Left ventricle myocardium superior (tissue), 1 donor: ENCODE measurements at regions not wholly inside any gene's neighbourhood (a gene's known extent, or its start where the extent isn't known, plus 50 kb on each side); places are given as distances from the start of the nearest gene placed in this dataset.

Experiments
- ATAC-seq: fragments of 200-7000 bp; cut with Tn5 transposase; one replicate; pipeline ENCODE4 v1.9.1; 2020; ENCODE audit warnings: mild to moderate bottlenecking, moderate library complexity
- DNase-seq: peaks from one replicate; pipeline ENCODE4 v3.0.0-alpha.2; 2020
- intact Hi-C: fragments of 100-400 bp; cut with micrococcal nuclease; formaldehyde crosslinking; loops from one replicate; pipeline ENCODE4 v1.11.0; 2022
- donor health status: DM: no; HTN: yes; CAD: no; lungs with severe emphysema.

DNA sequence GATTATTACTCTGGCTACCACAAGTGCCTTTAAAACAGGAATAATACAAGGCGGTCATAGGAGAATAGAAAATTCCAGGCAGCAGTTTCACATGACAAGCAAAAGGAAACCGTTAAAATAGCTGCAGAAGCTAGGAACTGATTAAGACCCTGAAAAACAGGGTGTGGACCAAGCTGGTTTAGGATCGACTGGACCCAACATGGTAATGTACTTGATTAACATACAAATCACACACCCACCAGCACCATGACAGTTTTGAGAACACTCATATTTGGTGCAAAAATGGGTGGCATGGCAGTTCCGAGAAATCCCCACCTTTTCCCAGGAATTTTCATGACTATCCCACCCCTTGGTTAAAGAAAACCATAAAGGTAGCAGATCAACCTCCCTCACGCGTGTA, 51.9 kb upstream of the TMEM163 start:
- no peak for ATAC-seq
- no peak for DNase-seq
- intact Hi-C loops, result no loop called here

DNA sequence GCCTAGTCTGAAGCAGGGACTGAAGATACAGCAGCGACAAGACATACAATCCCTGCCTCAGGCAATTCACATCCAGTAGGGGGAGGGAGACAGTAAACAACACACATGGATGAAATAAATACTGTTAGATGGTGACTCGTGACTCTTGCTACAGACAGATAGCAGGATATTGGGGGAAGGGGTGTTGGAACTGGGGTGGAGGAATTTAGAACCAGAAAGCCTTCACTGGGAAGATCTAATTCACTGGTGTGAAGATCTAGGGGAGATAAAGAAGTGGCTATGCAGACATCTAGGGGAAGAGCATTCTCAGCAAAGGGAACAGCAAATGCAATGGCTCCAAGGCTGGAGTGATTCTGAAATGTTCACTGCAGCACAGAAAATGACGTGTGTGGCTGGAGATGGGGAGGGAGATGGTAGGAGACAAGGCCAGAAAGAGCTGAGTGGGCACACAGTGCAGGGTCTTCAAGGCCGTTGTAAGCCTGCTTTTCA, 52.6 kb upstream of the TMEM163 start:
- ATAC-seq (no peak), DNase-seq (no peak)
- intact Hi-C loops, result no loop called here

DNA sequence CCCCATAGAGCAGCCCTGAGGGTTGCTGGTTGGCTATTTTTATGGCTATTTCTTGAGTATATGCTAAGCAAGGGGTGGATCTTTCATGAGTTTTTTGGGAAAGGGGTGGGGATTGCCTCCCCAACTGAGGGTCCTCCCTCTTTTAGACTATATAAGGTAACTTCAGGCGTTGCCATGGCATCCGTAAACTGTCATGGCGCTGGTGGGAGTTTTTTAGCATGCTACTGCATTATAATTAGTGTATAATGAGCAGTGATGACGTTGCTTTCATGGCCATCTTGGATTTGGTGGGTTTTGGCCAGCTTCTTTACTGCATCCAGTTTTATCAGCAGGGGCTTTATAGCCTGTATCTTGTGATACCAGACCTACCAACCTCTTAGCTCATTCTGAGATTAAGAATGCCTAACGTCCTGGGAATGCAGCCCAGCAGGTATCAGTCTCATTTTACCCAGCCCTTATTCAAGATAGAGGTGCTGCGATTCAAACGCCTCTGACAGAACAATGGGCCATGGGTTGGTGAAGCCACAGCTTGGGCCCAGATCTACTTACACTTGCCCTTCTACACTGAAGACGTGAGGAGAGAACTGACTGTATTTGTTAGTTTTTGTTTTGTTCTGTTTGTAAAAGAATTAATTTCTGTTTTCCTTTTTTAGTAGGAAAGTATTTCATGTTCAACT, 53.8 kb upstream of the TMEM163 start:
- ATAC-seq, result no peak
- intact Hi-C loops, result no loop called here

DNA sequence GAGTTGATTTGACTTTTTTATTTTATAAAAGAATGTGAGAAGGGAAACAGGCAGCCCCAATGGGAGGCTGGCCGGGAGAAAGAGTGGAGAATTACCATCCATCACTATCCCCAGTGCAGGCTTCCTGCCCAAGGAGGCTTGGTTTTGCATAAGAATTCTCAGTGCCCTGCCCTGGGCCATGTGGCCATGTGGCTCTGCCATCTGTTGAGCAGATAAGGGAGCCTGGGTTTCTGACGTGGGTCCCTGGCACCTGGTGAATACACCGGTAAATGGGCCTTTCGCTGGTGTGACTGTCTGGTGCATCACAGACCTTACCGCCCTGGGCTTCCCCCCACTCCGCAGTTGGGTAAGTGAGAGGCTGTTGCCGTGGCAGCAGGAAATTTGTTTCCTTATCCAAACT, 54.5 kb upstream of the TMEM163 start:
- ATAC-seq, result peak; percentile 20
- DNase-seq, result no peak
- intact Hi-C loops, result no loop called here

More for the DNA sequence above, 53.8 kb upstream of the TMEM163 start:
- no peak for DNase-seq

DNA sequence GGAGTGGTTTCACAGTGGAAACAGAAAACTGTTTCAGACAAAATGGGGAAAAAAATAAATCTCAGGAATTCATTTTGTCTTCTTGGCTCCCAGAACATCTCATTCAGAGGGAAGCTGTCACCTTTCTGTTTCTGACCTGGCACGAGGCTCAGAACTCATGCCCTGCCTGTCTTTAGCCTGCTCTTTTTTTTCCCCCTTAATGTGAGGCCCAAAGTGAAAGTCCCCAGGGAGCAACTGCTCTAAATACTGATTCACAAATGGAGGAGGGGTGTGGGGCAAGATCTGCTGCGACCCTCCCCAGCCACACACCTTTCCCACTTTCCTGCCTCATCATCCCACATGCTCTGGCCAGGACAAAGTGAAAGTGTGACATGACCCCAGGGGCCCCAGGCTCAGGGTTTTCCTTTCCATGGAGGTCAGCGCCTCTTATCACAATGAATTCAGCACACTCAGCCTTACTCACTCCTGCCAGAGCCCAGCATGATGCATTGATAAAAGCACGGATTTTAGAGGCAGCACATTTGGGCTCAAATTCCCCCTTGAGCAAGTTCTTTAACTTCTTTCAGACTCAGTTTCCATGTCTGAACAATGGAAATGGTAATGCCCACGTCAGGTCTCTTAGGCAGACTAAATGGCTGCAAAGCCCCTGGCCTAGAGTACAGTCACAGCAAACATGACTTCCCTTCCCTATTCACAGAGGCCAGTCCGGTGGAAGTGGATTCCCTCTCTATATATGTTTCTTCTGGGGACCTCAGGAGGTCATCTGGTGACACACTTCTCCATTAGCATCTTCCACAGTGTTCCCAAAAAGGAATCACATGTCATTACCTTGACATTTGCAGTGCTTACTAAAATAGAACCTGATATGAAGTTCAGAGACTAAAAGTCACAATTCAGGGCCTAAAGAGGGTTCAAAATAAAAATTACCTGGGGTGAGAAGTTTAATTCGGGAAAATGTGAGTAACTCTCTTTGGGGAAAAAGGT, 55.3 kb upstream of the TMEM163 start:
- DNase-seq (no peak), ATAC-seq (peak; percentile 77)
- intact Hi-C loops, result no loop called here

DNA sequence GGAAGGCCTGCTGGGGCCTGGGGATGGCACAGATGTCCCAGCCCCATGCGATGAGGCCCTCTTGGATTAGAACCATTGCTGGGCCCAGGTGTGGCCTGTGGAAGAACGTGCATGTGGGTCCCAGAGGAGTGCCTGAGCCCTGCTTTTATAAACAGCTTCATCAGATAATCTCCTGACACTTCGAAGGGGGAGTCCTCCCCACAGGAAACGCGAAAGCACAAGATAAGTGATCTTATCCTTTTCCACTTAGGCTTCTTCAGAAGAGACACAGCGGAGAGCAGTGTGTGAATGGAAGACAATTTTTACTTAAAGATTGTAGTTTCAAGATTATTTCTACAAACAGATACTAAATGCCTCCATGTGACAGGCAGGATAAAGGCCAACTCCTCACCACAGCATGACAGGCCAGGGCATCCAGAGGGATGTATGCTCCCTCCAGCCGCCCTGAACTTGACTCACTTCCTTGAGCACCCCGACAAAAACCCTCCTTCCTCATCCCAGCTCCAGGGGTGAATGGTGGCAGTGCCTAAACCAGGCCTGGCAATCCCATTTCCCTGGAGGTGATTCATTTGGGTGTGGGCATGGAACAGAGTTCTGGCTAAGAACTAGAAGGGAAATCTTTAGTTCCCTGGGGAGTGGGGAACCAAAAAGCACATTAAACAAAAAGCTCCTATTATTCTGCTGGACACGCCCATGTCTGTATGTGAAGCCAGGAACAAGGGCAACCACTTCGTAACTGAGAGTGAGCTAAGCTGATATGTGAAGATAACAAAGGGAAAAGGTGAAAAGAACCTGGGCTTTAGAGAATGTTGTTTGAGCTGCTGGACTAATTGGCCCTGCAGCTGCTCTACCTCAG, 56.2 kb upstream of the TMEM163 start:
- ATAC-seq (peak; percentile 40), DNase-seq (no peak)
- intact Hi-C loops, result no loop called here

DNA sequence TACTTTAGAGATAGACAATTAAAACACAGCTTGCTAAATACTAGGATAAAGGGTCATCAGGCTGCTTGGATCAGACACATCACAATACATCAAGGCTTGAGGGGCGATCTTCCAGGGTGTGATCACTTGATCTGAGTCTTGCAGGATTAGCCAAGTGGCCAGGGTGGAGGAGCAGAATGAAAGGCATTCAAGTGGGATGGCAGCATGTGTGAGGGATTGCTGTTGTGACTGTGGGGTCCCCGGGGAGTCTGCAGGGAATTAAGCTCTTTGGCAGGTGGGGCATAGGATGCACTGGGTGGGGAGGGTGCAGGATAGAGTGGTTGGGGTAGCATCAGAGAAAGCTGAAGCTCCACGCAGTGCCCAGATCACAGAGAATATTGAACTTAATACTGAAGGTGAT, 58.0 kb upstream of the TMEM163 start:
- intact Hi-C loops, result no loop called here
- no peak for DNase-seq

DNA sequence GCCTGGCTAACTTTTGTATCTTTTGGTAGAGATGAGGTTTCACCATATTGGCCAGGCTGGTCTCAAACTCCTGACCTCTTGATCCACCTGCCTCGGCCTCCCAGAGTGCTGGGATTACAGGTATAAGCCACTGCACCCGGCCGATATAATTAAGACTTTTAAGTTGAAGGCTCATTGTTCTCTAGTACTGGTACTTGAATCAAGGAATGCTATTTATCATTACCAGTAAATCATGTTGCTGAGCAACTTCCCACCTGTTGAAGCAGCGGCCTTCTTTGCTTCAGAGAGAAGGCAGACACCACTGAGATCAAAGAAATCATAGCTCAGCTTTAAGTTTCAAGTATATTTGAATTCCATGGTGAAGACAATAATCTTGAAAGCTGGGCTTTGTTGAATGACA, 58.8 kb upstream of the TMEM163 start:
- no peak for DNase-seq
- ATAC-seq, result no peak
- intact Hi-C loops, result no loop called here

More for the DNA sequence above, 58.0 kb upstream of the TMEM163 start:
- ATAC-seq, result no peak

DNA sequence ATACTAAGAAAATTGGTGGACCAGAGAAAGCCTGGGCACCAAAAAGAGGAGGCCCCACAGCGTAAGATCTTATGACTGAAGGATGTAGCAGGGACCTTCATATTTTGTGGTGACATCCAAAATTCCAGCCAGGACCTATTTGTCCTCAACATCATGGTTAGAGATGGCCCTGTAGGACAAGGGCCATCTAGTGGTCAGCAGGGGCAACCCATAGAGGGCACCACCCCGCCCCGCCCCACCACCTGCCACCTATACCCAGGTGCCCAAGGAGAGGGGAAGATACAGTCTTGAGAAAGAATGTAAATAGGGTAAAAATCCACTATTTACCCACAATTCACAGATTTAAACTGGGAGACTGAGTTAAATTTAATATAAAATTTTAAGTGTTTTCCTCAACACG, 59.6 kb upstream of the TMEM163 start:
- DNase-seq (no peak), ATAC-seq (peak; percentile 39)
- intact Hi-C loops, result no loop called here

DNA sequence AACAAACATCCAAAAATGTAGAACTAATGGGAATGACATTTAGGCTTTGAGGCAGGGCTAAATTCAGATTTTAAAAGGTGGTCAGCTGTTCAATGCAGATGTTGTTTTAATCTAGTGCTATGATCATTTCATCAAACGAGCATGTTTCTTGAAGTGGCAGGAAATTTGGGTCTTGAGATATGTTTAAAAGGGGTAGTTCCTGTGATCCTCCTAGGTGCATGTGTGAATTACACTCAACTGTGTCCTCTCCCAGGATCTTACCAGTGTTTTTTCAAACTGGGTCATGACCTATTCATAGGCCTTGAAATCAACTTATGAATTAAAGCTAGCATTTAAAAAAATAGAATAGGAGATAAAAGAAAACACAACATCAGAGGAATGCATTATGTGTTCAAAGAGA, 57.4 kb upstream of the ACMSD start:
- intact Hi-C loops, result no loop called here
- no peak for DNase-seq
- ATAC-seq, result no peak

DNA sequence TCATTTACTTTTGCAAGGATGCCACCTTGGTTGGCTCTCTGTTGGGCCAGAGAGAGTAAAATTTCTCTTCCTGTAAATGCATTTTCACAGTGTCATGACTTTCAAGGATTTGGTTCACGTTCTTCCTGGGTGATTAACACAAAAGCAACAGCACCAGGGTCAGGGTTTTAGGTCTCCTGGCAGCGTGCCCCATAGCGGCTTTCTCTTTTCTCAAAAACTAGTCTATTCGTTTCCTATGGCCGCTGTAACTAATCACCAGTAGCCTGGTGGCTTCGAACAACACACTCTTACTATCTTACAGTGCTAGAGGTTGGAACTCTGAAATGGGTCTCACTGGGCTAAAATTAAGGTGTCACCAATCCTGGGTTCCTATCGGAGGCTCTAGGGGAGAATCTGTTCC, 56.3 kb upstream of the ACMSD start:
- no peak for DNase-seq
- intact Hi-C loops, result no loop called here

DNA sequence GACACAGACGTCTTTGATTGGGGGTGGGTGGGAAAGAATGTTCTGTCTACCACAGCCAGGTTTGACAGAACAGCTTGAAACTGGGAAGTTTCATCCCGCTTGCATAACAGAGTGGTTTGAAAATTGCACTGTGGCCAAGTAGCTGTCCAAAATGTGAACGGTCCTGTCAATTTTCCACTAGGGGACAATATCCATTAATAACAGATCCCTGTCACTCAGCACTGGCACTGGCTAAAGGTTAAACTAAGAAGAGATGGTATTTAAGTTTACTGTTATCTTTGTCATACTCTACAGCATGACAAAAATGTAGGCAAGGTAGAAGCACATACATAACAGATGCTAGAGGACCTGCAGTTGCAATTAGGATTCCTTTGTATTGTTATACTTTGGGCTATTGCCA, 55.6 kb upstream of the ACMSD start:
- peak; percentile 34 for ATAC-seq
- intact Hi-C loops, result no loop called here

More for the DNA sequence above, 56.3 kb upstream of the ACMSD start:
- ATAC-seq, result no peak

DNA sequence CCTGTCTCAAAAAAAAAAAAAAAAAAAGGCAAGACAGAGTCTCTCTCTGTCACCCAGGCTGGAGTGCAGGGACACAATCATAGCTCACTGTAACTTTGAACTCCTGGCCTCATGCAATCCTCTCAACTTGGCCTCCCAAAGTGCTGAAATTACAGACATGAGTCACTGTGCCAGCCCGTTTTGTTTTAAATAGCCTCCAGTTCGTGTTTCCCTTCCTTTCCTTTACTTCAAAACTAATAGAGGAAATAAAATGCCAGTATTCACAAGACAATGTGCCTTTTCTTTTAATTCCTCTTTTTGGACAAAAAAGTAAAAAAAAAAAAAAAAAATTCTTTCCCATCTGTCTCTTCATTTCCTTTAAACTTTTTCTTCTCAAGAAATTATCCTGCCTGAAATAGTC, 54.5 kb upstream of the ACMSD start:
- intact Hi-C loops, result no loop called here
- DNase-seq (no peak), ATAC-seq (peak; percentile 42)

More for the DNA sequence above, 55.6 kb upstream of the ACMSD start:
- no peak for DNase-seq

DNA sequence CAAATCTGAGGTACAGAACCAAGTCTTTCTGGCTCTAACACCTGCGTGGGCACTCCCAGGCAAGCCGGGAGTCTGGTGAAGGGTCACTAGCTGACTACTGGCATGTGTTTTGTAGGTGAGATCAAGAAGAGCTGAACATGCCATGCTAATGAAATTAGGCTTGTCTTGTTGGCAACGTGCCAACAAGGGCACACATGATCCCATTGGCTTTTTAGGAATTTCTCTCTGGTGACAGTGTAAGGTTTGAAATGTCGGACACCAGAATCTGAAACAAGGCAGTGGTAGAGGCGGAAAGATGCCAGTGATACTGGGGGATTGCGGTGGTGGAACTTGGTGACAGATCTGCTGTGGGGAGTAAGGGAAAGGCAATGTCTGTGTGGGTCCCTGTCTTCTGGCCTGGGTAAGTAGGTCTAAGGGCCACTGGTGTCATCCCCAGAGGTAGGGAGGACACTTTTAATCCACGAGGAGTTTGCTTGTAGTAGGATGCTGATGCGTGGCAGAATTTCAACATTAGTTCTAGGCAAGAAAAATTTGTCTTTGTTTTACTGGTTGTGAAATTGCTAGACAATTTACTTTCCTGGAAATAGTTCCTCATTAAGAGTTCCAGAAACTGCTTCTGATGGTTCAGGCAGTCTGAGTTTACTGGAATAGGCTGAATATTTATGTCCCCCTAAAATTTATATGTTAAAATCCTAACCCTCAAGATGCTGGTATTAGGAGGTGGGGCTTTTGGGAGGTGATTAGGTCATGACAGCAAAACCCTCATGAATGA, 52.6 kb upstream of the ACMSD start:
- ATAC-seq (no peak), DNase-seq (no peak)
- intact Hi-C loops, result no loop called here

DNA sequence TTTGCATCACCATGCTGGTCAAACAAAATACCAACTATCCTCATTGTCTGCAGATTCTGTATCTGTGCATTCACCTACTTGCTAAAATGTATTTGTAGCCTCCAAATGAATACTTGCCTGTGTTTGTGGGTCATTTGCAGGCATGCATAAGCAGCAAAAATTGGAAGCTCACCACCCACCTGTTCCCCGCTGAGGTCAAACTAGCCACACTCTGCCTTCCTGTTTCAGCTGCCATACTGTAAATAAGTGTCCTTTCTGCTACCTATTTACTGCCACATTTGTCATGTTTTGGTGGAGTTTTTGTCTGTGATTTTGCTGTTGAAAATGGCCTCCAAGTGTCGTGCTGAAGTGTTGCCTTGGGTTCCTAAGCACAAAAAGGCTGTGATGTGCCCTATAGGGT, 50.0 kb upstream of the ACMSD start:
- no peak for ATAC-seq
- DNase-seq, result no peak
- intact Hi-C loops, result no loop called here
